Peyer's patch (tissue), 4 donors: ENCODE measurements at regions not wholly inside any gene's neighbourhood (a gene's known extent, or its start where the extent isn't known, plus 50 kb on each side); places are given as distances from the start of the nearest gene placed in this dataset.

Experiments
- CTCF ChIP-seq, 6 experiments: fragments of 450-650 bp in 4 of 6; fragments of 200-600 bp in 2 of 6; sonication (generic) in 1 of 6; IDR thresholded peaks; one replicate each; pipeline ENCODE4 v1.5.1; 2017 to 2019; ENCODE audit warnings: antibody characterized with exemption in 6 of 6, mild to moderate bottlenecking in 3 of 6, moderate library complexity in 1 of 6
- POLR2A ChIP-seq, 2 donors: fragments of 450-650 bp; IDR thresholded peaks; one replicate each; pipeline ENCODE4 v1.5.1; 2017; ENCODE audit warnings: antibody characterized with exemption in 2 of 2, mild to moderate bottlenecking in 2 of 2, moderate library complexity in 2 of 2

GRCh38 chr2:22893761-22894517 lies 491.0 kb upstream of the KLHL29 start:
- TF ChIP-seq POLR2A (IDR thresholded peaks at IDR 0.05) (no peak), CTCF (IDR thresholded peaks at IDR 0.05) (no peak)
